ENCODE measurements at regions not wholly inside any gene's neighbourhood (a gene's known extent, or its start where the extent isn't known, plus 50 kb on each side); places are given as distances from the start of the nearest gene placed in this dataset.
A peak's percentile ranks its signal among the peaks of the same experiment; 100 is the strongest.

- no peak for TF ChIP-seq TCF12 (IDR thresholded peaks at IDR 0.05; ENCODE audit: low read depth)
- no peak for TF ChIP-seq EGR1 (IDR thresholded peaks at IDR 0.05)
- TF ChIP-seq USF1 (IDR thresholded peaks at IDR 0.05) = no peak
- no peak for TF ChIP-seq EP300 (IDR thresholded peaks at IDR 0.05; ENCODE audit: borderline replicate concordance)
- TF ChIP-seq RAD21 (IDR thresholded peaks at IDR 0.05; ENCODE audit: low read depth) = no peak
- TF ChIP-seq NFIC (IDR thresholded peaks at IDR 0.05) = no peak
- no peak for TF ChIP-seq CEBPB (IDR thresholded peaks at IDR 0.05)
- no peak for TF ChIP-seq FOXM1 (IDR thresholded peaks at IDR 0.05; ENCODE audit: borderline replicate concordance, low read depth)
- no peak for TF ChIP-seq ZBTB7A (IDR thresholded peaks at IDR 0.05; ENCODE audit: low read depth)
- no peak for TF ChIP-seq MAX (IDR thresholded peaks at IDR 0.05)
Measured at GRCh38 chr7:24388212-24388611, 104.2 kb downstream of the NPY start.

GRCh38 chr7:24390376-24391157, 106.6 kb downstream of the NPY start:
- no peak for TF ChIP-seq RAD21 (IDR thresholded peaks at IDR 0.05; ENCODE audit: low read depth)
- no peak for TF ChIP-seq CREB1 (IDR thresholded peaks at IDR 0.05; ENCODE audit: low read depth)

- TF ChIP-seq TCF12 (IDR thresholded peaks at IDR 0.05; ENCODE audit: low read depth) (no peak), REST (IDR thresholded peaks at IDR 0.05; ENCODE audit: low read depth) (no peak), RAD21 (IDR thresholded peaks at IDR 0.05; ENCODE audit: low read depth) (no peak), EGR1 (IDR thresholded peaks at IDR 0.05) (no peak), TAF1 (IDR thresholded peaks at IDR 0.05; ENCODE audit: low read depth) (no peak), ZBTB7A (IDR thresholded peaks at IDR 0.05; ENCODE audit: low read depth) (no peak), FOXM1 (IDR thresholded peaks at IDR 0.05; ENCODE audit: borderline replicate concordance, low read depth) (no peak), CREB1 (IDR thresholded peaks at IDR 0.05; ENCODE audit: low read depth) (no peak), NFIC (IDR thresholded peaks at IDR 0.05) (no peak), TEAD4 (IDR thresholded peaks at IDR 0.05) (no peak)
Measured at GRCh38 chr7:24392774-24393173, 108.8 kb downstream of the NPY start.

GRCh38 chr7:24395512-24395911, 111.5 kb downstream of the NPY start:
- TF ChIP-seq TAF1 (IDR thresholded peaks at IDR 0.05; ENCODE audit: low read depth) (no peak), EGR1 (IDR thresholded peaks at IDR 0.05) (no peak), REST (IDR thresholded peaks at IDR 0.05; ENCODE audit: low read depth) (no peak)

- TF ChIP-seq CEBPB (IDR thresholded peaks at IDR 0.05) (no peak), RAD21 (IDR thresholded peaks at IDR 0.05; ENCODE audit: low read depth) (peak; percentile 55)
Measured at GRCh38 chr7:24401628-24402593, 117.9 kb downstream of the NPY start.

- TF ChIP-seq NFIC (IDR thresholded peaks at IDR 0.05) = no peak
Measured at GRCh38 chr7:24402655-24403054, 118.7 kb downstream of the NPY start.

- TF ChIP-seq FOXM1 (IDR thresholded peaks at IDR 0.05; ENCODE audit: borderline replicate concordance, low read depth) (no peak), REST (IDR thresholded peaks at IDR 0.05; ENCODE audit: low read depth) (no peak), USF1 (IDR thresholded peaks at IDR 0.05) (no peak), TCF12 (IDR thresholded peaks at IDR 0.05; ENCODE audit: low read depth) (no peak), TAF1 (IDR thresholded peaks at IDR 0.05; ENCODE audit: low read depth) (no peak), YY1 (IDR thresholded peaks at IDR 0.05; ENCODE audit: low read depth) (no peak), MAX (IDR thresholded peaks at IDR 0.05) (no peak), NFIC (IDR thresholded peaks at IDR 0.05) (no peak), CEBPB (IDR thresholded peaks at IDR 0.05) (no peak), TEAD4 (IDR thresholded peaks at IDR 0.05) (no peak), ZBTB7A (IDR thresholded peaks at IDR 0.05; ENCODE audit: low read depth) (no peak), CREB1 (IDR thresholded peaks at IDR 0.05; ENCODE audit: low read depth) (no peak), RAD21 (IDR thresholded peaks at IDR 0.05; ENCODE audit: low read depth) (no peak), EGR1 (IDR thresholded peaks at IDR 0.05) (no peak), EP300 (IDR thresholded peaks at IDR 0.05; ENCODE audit: borderline replicate concordance) (no peak)
Measured at GRCh38 chr7:24403557-24403956, 119.6 kb downstream of the NPY start.

Measured in Ishikawa (cell line).